H1 (cell line): ENCODE measurements at regions not wholly inside any gene's neighbourhood (a gene's known extent, or its start where the extent isn't known, plus 50 kb on each side); places are given as distances from the start of the nearest gene placed in this dataset.

Experiments
- CTCF ChIA-PET: fragments of 300-600 bp; sonication (Branson Sonifier 250); formaldehyde crosslinking; loops from one replicate; lab custom pipeline; 2021; ENCODE audit not compliant: partially characterized antibody; lab: Charles Lee
- POLR2A ChIA-PET: fragments of 300-600 bp; sonication (Branson Sonifier 250); formaldehyde crosslinking; loops from one replicate; lab custom pipeline; 2021; ENCODE audit warnings: inconsistent platforms; ENCODE audit not compliant: partially characterized antibody; lab: Charles Lee
- DNase-seq, 2 experiments: peaks; one replicate each; pipeline versions ENCODE4 v3.0.0 to v3.0.0-alpha.2; 2010 to 2022; ENCODE audit warnings: low spot score in 2 of 2, low read depth in 1 of 2, mixed read lengths in 1 of 2
- FAIRE-seq: peaks from 2 replicates; lab custom pipeline; 2011; peaks lifted over from hg19 to GRCh38; lab: Jason Lieb, UNC
- H2AFZ ChIP-seq: 2 replicates; pipeline ENCODE4 v1.8.1; 2012; ENCODE audit warnings: low read length, inconsistent platforms
- H2AK5ac ChIP-seq: 2 replicates; pipeline ENCODE4 v1.6.1; 2013; ENCODE audit warnings: low read depth, low read length
- H2BK120ac ChIP-seq: replicated peaks from 2 replicates; pipeline ENCODE3; 2013; ENCODE audit warnings: low read depth, low read length, inconsistent platforms
- H2BK12ac ChIP-seq: 2 replicates; pipeline ENCODE4 v1.6.1; 2013; ENCODE audit warnings: low read depth, low read length
- H2BK15ac ChIP-seq: 2 replicates; pipeline ENCODE4 v1.6.1; 2013; ENCODE audit warnings: low read length
- H2BK20ac ChIP-seq: 2 replicates; pipeline ENCODE4 v1.6.1; 2013; ENCODE audit warnings: low read length
- H2BK5ac ChIP-seq: 2 replicates; pipeline ENCODE4 v1.6.1; 2013; ENCODE audit warnings: low read depth, low read length
- H3K14ac ChIP-seq: 2 replicates; pipeline ENCODE4 v1.6.1; 2013; ENCODE audit warnings: inconsistent platforms; ENCODE audit not compliant: insufficient read length
- H3K18ac ChIP-seq: 2 replicates; pipeline ENCODE4 v1.6.1; 2013; ENCODE audit warnings: low read length; ENCODE audit errors: extremely low read depth
- H3K23ac ChIP-seq: 2 replicates; pipeline ENCODE4 v1.6.1; 2013; ENCODE audit warnings: inconsistent platforms; ENCODE audit not compliant: insufficient read length
- H3K23me2 ChIP-seq: 2 replicates; pipeline ENCODE4 v1.6.1; 2013; ENCODE audit warnings: low read depth, low read length
- H3K27ac ChIP-seq: 2 replicates; pipeline ENCODE4 v1.6.1; 2011; ENCODE audit warnings: low read depth, low read length, inconsistent platforms
- H3K27me3 ChIP-seq, 4 experiments: replicated peaks in 1 of 4; 1 replicate in 1 of 4; 2 replicates in 3 of 4; pipeline versions ENCODE4 v1.6.1 to v1.8.1; 2011 to 2013; ENCODE audit warnings: low read length in 3 of 4, mild to moderate bottlenecking in 3 of 4, inconsistent platforms in 2 of 4, mixed read lengths in 2 of 4, moderate library complexity in 1 of 4; ENCODE audit not compliant: control insufficient read depth in 3 of 4, insufficient read depth in 3 of 4; ENCODE audit errors: extremely low read depth in 1 of 4
- H3K36me3 ChIP-seq, 4 experiments: 2 replicates each; pipeline versions ENCODE4 v1.6.1 to v1.8.1; 2011 to 2013; ENCODE audit warnings: mild to moderate bottlenecking in 4 of 4, low read length in 3 of 4, moderate library complexity in 2 of 4, control low read depth in 1 of 4, inconsistent platforms in 1 of 4; ENCODE audit not compliant: insufficient read depth in 4 of 4, control insufficient read depth in 2 of 4
- H3K4ac ChIP-seq: replicated peaks from 2 replicates; pipeline ENCODE3; 2013; ENCODE audit warnings: low read length, low read depth, mixed read lengths, inconsistent platforms; ENCODE audit not compliant: insufficient read length
- H3K4me1 ChIP-seq, 4 experiments: replicated peaks in 1 of 4; 1 replicate in 1 of 4; 2 replicates in 3 of 4; pipeline versions ENCODE4 v1.6.1 to v1.8.1; 2011 to 2013; ENCODE audit warnings: low read length in 3 of 4, inconsistent platforms in 2 of 4, mixed read lengths in 1 of 4; ENCODE audit not compliant: insufficient read depth in 4 of 4, control insufficient read depth in 3 of 4
- H3K4me2 ChIP-seq, 2 experiments: 2 replicates each; pipeline versions ENCODE4 v1.6.1 to v1.8.1; 2011 to 2013; ENCODE audit warnings: low read depth in 2 of 2, low read length in 2 of 2, control low read depth in 1 of 2, inconsistent platforms in 1 of 2, mild to moderate bottlenecking in 1 of 2; ENCODE audit not compliant: insufficient read depth in 1 of 2
- H3K4me3 ChIP-seq, 4 experiments: fragments of 200-600, 300-600 bp in 1 of 4; sonication (generic), shearing (Covaris generic), sonication (Bioruptor Twin) in 1 of 4; 2 replicates each; pipeline versions ENCODE4 v1.5.1 to v1.8.1; 2011 to 2016; ENCODE audit warnings: low read length in 4 of 4, low read depth in 3 of 4, control low read depth in 2 of 4, inconsistent platforms in 2 of 4, mild to moderate bottlenecking in 2 of 4, mixed read lengths in 1 of 4, moderate library complexity in 1 of 4; ENCODE audit not compliant: insufficient read depth in 2 of 4; ENCODE audit errors: extremely low read depth in 1 of 4
- H3K56ac ChIP-seq: replicated peaks from 2 replicates; pipeline ENCODE3; 2013; ENCODE audit warnings: low read depth, mild to moderate bottlenecking, mixed read lengths, low read length, inconsistent platforms; ENCODE audit not compliant: insufficient read length
- H3K79me1 ChIP-seq: 2 replicates; pipeline ENCODE4 v1.6.1; 2013; ENCODE audit warnings: low read depth, low read length, control low read depth
- H3K79me2 ChIP-seq, 2 experiments: 2 replicates each; pipeline versions ENCODE4 v1.6.1 to v1.8.1; 2012 to 2013; ENCODE audit warnings: low read length in 2 of 2, mild to moderate bottlenecking in 2 of 2, inconsistent platforms in 1 of 2; ENCODE audit not compliant: insufficient read depth in 2 of 2, control insufficient read depth in 1 of 2
- H3K9ac ChIP-seq, 4 experiments: replicated peaks in 1 of 4; 1 replicate in 1 of 4; 2 replicates in 3 of 4; pipeline versions ENCODE4 v1.6.1 to v1.8.1; 2011 to 2013; ENCODE audit warnings: low read depth in 3 of 4, low read length in 3 of 4, control low read depth in 2 of 4, mild to moderate bottlenecking in 2 of 4, moderate library complexity in 2 of 4, inconsistent platforms in 1 of 4; ENCODE audit errors: extremely low read depth in 1 of 4
- H3K9me3 ChIP-seq, 2 experiments: 2 replicates each; pipeline versions ENCODE4 v1.6.1 to v1.8.1; 2012 to 2013; ENCODE audit warnings: mild to moderate bottlenecking in 2 of 2, moderate library complexity in 2 of 2, control low read depth in 1 of 2, inconsistent platforms in 1 of 2, low read depth in 1 of 2, low read length in 1 of 2, mixed read lengths in 1 of 2; ENCODE audit not compliant: insufficient read depth in 2 of 2
- H4K20me1 ChIP-seq, 2 experiments: replicated peaks in 1 of 2; 2 replicates each; pipeline versions ENCODE3 to v1.8.1; 2011 to 2013; ENCODE audit warnings: inconsistent platforms in 2 of 2, low read length in 2 of 2, mild to moderate bottlenecking in 1 of 2; ENCODE audit not compliant: insufficient read depth in 2 of 2, control insufficient read depth in 1 of 2
- H4K5ac ChIP-seq: 2 replicates; pipeline ENCODE4 v1.6.1; 2013; ENCODE audit warnings: low read length, low read depth, mixed read lengths, inconsistent platforms; ENCODE audit not compliant: insufficient read length
- H4K8ac ChIP-seq: 2 replicates; pipeline ENCODE4 v1.8.0; 2013; ENCODE audit warnings: mild to moderate bottlenecking, moderate library complexity, low read length, inconsistent platforms; ENCODE audit not compliant: insufficient read depth; ENCODE audit errors: extremely low read depth
- H4K91ac ChIP-seq: replicated peaks from 2 replicates; pipeline ENCODE3; 2013; ENCODE audit warnings: low read length, mixed read lengths, inconsistent platforms; ENCODE audit not compliant: insufficient read length
- CBX8 ChIP-seq: fragments of 300-800, 300-1000 bp; sonication (generic); IDR thresholded peaks from 2 replicates; pipeline ENCODE4 v1.7.1; 2016; ENCODE audit warnings: low read depth, low read length, borderline replicate concordance
- CEBPB ChIP-seq: IDR thresholded peaks from 2 replicates; pipeline ENCODE4 v1.6.1; 2012; ENCODE audit warnings: low read depth, low read length
- CHD2 ChIP-seq: IDR thresholded peaks from 2 replicates; pipeline ENCODE4 v1.6.1; 2012; ENCODE audit warnings: low read length, improper control_type of control experiment
- GTF2F1 ChIP-seq: IDR thresholded peaks from 2 replicates; pipeline ENCODE4 v1.6.1; 2012; ENCODE audit warnings: low read depth, low read length, improper control_type of control experiment, borderline replicate concordance
- HDAC2 ChIP-seq, 2 experiments: fragments of 300-600 bp in 1 of 2; sonication (generic) in 1 of 2; IDR thresholded peaks; 2 replicates each; pipeline ENCODE4 v1.6.1; 2011 to 2012; ENCODE audit warnings: low read depth in 2 of 2, low read length in 2 of 2, mild to moderate bottlenecking in 2 of 2, moderate library complexity in 2 of 2, borderline replicate concordance in 1 of 2, inconsistent platforms in 1 of 2
- JUN ChIP-seq: IDR thresholded peaks from 2 replicates; pipeline ENCODE4 v1.6.1; 2011; ENCODE audit warnings: low read depth, mild to moderate bottlenecking, improper control_type of control experiment, low read length
- MAFK ChIP-seq: IDR thresholded peaks from 2 replicates; pipeline ENCODE4 v1.6.1; 2012; ENCODE audit warnings: low read depth, mild to moderate bottlenecking, improper control_type of control experiment, low read length
- NRF1 ChIP-seq: IDR thresholded peaks from 2 replicates; pipeline ENCODE4 v1.6.1; 2011; ENCODE audit warnings: mild to moderate bottlenecking, low read depth, low read length, improper control_type of control experiment
- POU5F1 ChIP-seq: IDR thresholded peaks from 2 replicates; pipeline ENCODE4 v1.6.1; 2011; ENCODE audit warnings: low read depth, mild to moderate bottlenecking, low read length, moderate library complexity
- RXRA ChIP-seq: IDR thresholded peaks from 2 replicates; pipeline ENCODE4 v1.6.1; 2011; ENCODE audit warnings: low read depth, mild to moderate bottlenecking, low read length, moderate library complexity; ENCODE audit not compliant: insufficient read depth
- WGBS, 2 experiments: shearing (Covaris generic) in 1 of 2; methylation state at CpG; one replicate each; pipeline versions ENCODE4 v1.1.6 to v1.1.7; 2013 to 2015; ENCODE audit warnings: low lambda C conversion rate in 2 of 2, mixed read lengths in 2 of 2, inconsistent platforms in 1 of 2, low coverage in 1 of 2, missing lambda C conversion rate in 1 of 2; ENCODE audit not compliant: insufficient replicate concordance in 2 of 2, insufficient coverage in 1 of 2, insufficient read length in 1 of 2; ENCODE audit errors: extremely low coverage in 1 of 2, missing lambda C conversion rate in 1 of 2; 5-methylcytosine and 5-hydroxymethylcytosine counted together
- TF ChIP-seq, protein P1 (sequence below): IDR thresholded peaks from 2 replicates; pipeline ENCODE4 v1.6.1; 2011; ENCODE audit warnings: low read length, improper control_type of control experiment

- Histone ChIP-seq H4K20me1 (no peaks in the 10 kb centered on the region), H4K5ac (no peak overlapping the region), H2BK120ac (no peak overlapping the region), H2BK20ac (no peak overlapping the region), H3K9ac (no peak overlapping the region), H3K79me1 (no peaks in the 10 kb centered on the region), H3K79me2 (no peaks in the 10 kb centered on the region), H2BK12ac (no peak overlapping the region), H3K27me3 (no peaks in the 10 kb centered on the region), H3K9me3 (no peaks in the 10 kb centered on the region), H3K56ac (no peak overlapping the region), H3K4me1 (no peaks in the 10 kb centered on the region), H3K4me3 (no peak overlapping the region), H3K4ac (no peak overlapping the region), H2BK5ac (no peak overlapping the region), H2AK5ac (no peak overlapping the region), H4K8ac (no peak overlapping the region), H3K36me3 (no peaks in the 10 kb centered on the region), H3K18ac (no peak overlapping the region), H3K23ac (no peak overlapping the region), H3K14ac (no peak overlapping the region), H2BK15ac (no peak overlapping the region)
- POLR2A ChIA-PET, result interaction anchor here (0.8 kb wide), 1 partner anchor 15 kb away, joined by 3 read pairs; no protein-coding TSS in a partner anchor
- DNase-seq, result no peak
- FAIRE-seq, result no peak
- WGBS, 2 experiments, result 100% methylated on average over 1 of the region's 1 CpG; no CpG with 5 or more reads in 1 of the 2 experiments
- TF ChIP-seq, protein P1, sequence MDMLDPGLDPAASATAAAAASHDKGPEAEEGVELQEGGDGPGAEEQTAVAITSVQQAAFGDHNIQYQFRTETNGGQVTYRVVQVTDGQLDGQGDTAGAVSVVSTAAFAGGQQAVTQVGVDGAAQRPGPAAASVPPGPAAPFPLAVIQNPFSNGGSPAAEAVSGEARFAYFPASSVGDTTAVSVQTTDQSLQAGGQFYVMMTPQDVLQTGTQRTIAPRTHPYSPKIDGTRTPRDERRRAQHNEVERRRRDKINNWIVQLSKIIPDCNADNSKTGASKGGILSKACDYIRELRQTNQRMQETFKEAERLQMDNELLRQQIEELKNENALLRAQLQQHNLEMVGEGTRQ, result no peak
- no peak for TF ChIP-seq JUN
- TF ChIP-seq HDAC2 (IDR thresholded peaks at IDR 0.05; ENCODE audit: borderline replicate concordance in 1 of 2, low read depth in 2 of 2, low read length in 2 of 2), result no peak
- TF ChIP-seq POU5F1, result no peak
- no peak for TF ChIP-seq RXRA
- TF ChIP-seq CHD2, result no peak
- TF ChIP-seq NRF1, result no peak
- no peak for TF ChIP-seq MAFK
- no peak for TF ChIP-seq GTF2F1
- TF ChIP-seq CEBPB, result no peak
- TF ChIP-seq CBX8, result no peak
- TF ChIP-seq, all 59 proteins: peak for 0
- Histone ChIP-seq H3K27ac (no peak overlapping the region), H3K23me2 (no peaks in the 10 kb centered on the region), H3K4me2 (no peak overlapping the region), H4K91ac (no peak overlapping the region), H2AFZ (no peak overlapping the region)
- CTCF ChIA-PET, result no interaction called here
Observed at GRCh38 chr3:59563966-59564365, 514.1 kb upstream of the CFAP20DC start.
